A549 (cell line): ENCODE measurements at regions not wholly inside any gene's neighbourhood (a gene's known extent, or its start where the extent isn't known, plus 50 kb on each side); places are given as distances from the start of the nearest gene placed in this dataset.

Experiments
- ATAC-seq, 2 experiments: fragments of 200-7000 bp in 1 of 2; fragments of >200 bp in 1 of 2; cut with Nextera tagmentation in 1 of 2; cut with Tn5 transposase in 1 of 2; 3 replicates each; pipeline versions ENCODE4 v1.8.0 to v1.9.1; 2018 to 2020; ENCODE audit warnings: mild to moderate bottlenecking in 1 of 2, moderate library complexity in 1 of 2
- CTCF ChIA-PET: fragments of 300-600 bp; sonication (Branson Sonifier 250); formaldehyde crosslinking; extraction: SDS; loops from one replicate; lab custom pipeline; 2021; ENCODE audit warnings: antibody characterized with exemption, inconsistent platforms; lab: Yijun Ruan, JAX
- POLR2A ChIA-PET: fragments of 350-600 bp; formaldehyde crosslinking; extraction: SDS; loops from one replicate; lab custom pipeline; 2021; ENCODE audit warnings: antibody characterized with exemption, inconsistent platforms; lab: Yijun Ruan, JAX
- DNase-seq, 2 experiments: peaks; one replicate each; pipeline versions ENCODE4 v3.0.0 to v3.0.0-alpha.2; 2011 to 2016; ENCODE audit warnings: low read depth in 1 of 2, low spot score in 1 of 2
- FAIRE-seq: peaks from 2 replicates; lab custom pipeline; 2011; peaks lifted over from hg19 to GRCh38; lab: Jason Lieb, UNC
- H3K27ac ChIP-seq, 2 experiments: fragments of >200 bp; sonication (Bioruptor Twin); formaldehyde crosslinking; 3 replicates each; pipeline ENCODE4 v1.5.1; 2016 to 2017
- H3K4me1 ChIP-seq: fragments of >200 bp; sonication (Bioruptor Twin); formaldehyde crosslinking; 3 replicates; pipeline ENCODE4 v1.6.1; 2016
- H3K4me2 ChIP-seq: fragments of >200 bp; sonication (Bioruptor Twin); formaldehyde crosslinking; 3 replicates; pipeline ENCODE4 v1.6.1; 2016
- H3K4me3 ChIP-seq: fragments of >200 bp; sonication (Bioruptor Twin); formaldehyde crosslinking; 3 replicates; pipeline ENCODE4 v1.5.1; 2016
- H3K9me3 ChIP-seq: fragments of >200 bp; sonication (Bioruptor Twin); formaldehyde crosslinking; 3 replicates; pipeline ENCODE4 v1.6.1; 2016
- BCL3 ChIP-seq: fragments of >200 bp; sonication (Bioruptor Twin); formaldehyde crosslinking; IDR thresholded peaks from 3 replicates; pipeline ENCODE4 v1.6.1; 2016
- CEBPB ChIP-seq, 2 experiments: fragments of >200 bp in 1 of 2; sonication (Bioruptor Twin) in 1 of 2; formaldehyde crosslinking in 1 of 2; IDR thresholded peaks; 2 replicates each; pipeline ENCODE4 v1.6.1; 2012 to 2016
- CHD2 ChIP-seq: fragments of 150-350 bp; IDR thresholded peaks from 2 replicates; pipeline ENCODE4 v1.6.1; 2014; ENCODE audit warnings: low read length; ENCODE audit not compliant: partially characterized antibody
- CHD4 ChIP-seq: fragments of 200-600 bp; sonication (generic); IDR thresholded peaks from 2 replicates; pipeline ENCODE4 v1.6.1; 2016; ENCODE audit warnings: antibody characterized with exemption, mild to moderate bottlenecking, borderline replicate concordance
- EP300 ChIP-seq, 2 experiments: fragments of >200 bp; sonication (Bioruptor Twin); formaldehyde crosslinking; IDR thresholded peaks; 2 replicates in 1 of 2; 3 replicates in 1 of 2; pipeline ENCODE4 v1.6.1; 2016 to 2017
- ESRRA ChIP-seq: fragments of 150-350 bp; IDR thresholded peaks from 2 replicates; pipeline ENCODE4 v1.6.1; 2014; ENCODE audit warnings: mild to moderate bottlenecking, low read length, borderline replicate concordance
- FOSB ChIP-seq: fragments of 250-450 bp; sonication (Bioruptor Pico); IDR thresholded peaks from 2 replicates; pipeline ENCODE4 v1.5.0; 2020; ENCODE audit warnings: mild to moderate bottlenecking, moderate library complexity
- FOSL2 ChIP-seq, 2 experiments: fragments of 450-650 bp in 1 of 2; fragments of >200 bp in 1 of 2; sonication (Bioruptor Twin) in 1 of 2; formaldehyde crosslinking; IDR thresholded peaks; 2 replicates each; pipeline versions ENCODE4 v1.5.0 to v1.6.1; 2016 to 2020; ENCODE audit warnings: mild to moderate bottlenecking in 1 of 2, moderate library complexity in 1 of 2
- FOXS1 ChIP-seq: fragments of 250-450 bp; sonication (Bioruptor Pico); IDR thresholded peaks from 2 replicates; pipeline ENCODE4 v1.5.0; 2020; ENCODE audit warnings: mild to moderate bottlenecking, moderate library complexity
- GATA3 ChIP-seq: IDR thresholded peaks from 2 replicates; pipeline ENCODE4 v1.6.1; 2012; ENCODE audit warnings: borderline replicate concordance
- HEYL ChIP-seq: fragments of 250-450 bp; sonication (Bioruptor Pico); IDR thresholded peaks from 2 replicates; pipeline ENCODE4 v1.8.0; 2021; ENCODE audit warnings: mild to moderate bottlenecking, moderate library complexity
- HOXB13 ChIP-seq: fragments of 250-450 bp; sonication (Bioruptor Pico); IDR thresholded peaks from 2 replicates; pipeline ENCODE4 v1.5.0; 2020; ENCODE audit warnings: low read depth, mild to moderate bottlenecking, moderate library complexity
- JUN ChIP-seq, 2 experiments: fragments of >200 bp; sonication (Bioruptor Twin); formaldehyde crosslinking; IDR thresholded peaks; 2 replicates in 1 of 2; 3 replicates in 1 of 2; pipeline ENCODE4 v1.6.1; 2016 to 2017
- JUNB ChIP-seq: fragments of >200 bp; sonication (Bioruptor Twin); formaldehyde crosslinking; IDR thresholded peaks from 2 replicates; pipeline ENCODE4 v1.6.1; 2016
- MAX ChIP-seq: IDR thresholded peaks from 2 replicates; pipeline ENCODE4 v1.6.1; 2012
- MAZ ChIP-seq: fragments of 150-350 bp; IDR thresholded peaks from 2 replicates; pipeline ENCODE4 v1.6.1; 2014; ENCODE audit warnings: antibody characterized with exemption, low read depth, low read length, borderline replicate concordance
- NR3C1 ChIP-seq: fragments of >200 bp; sonication (Bioruptor Twin); formaldehyde crosslinking; IDR thresholded peaks from 3 replicates; pipeline ENCODE4 v1.6.1; 2017
- PHF8 ChIP-seq: fragments of 200-600 bp; sonication (generic); IDR thresholded peaks from 2 replicates; pipeline ENCODE4 v1.6.1; 2016; ENCODE audit warnings: low read depth, mild to moderate bottlenecking, antibody characterized with exemption, moderate library complexity, borderline replicate concordance
- RAD21 ChIP-seq, 2 experiments: fragments of >200 bp in 1 of 2; sonication (Bioruptor Twin) in 1 of 2; formaldehyde crosslinking in 1 of 2; IDR thresholded peaks in 1 of 2; conservative IDR thresholded peaks in 1 of 2; 2 replicates in 1 of 2; 3 replicates in 1 of 2; pipeline ENCODE4 v1.6.1; 2012 to 2018; ENCODE audit warnings: inconsistent platforms in 1 of 2
- SMC3 ChIP-seq: fragments of >200 bp; sonication (Bioruptor Twin); formaldehyde crosslinking; IDR thresholded peaks from 3 replicates; pipeline ENCODE4 v1.6.1; 2018; ENCODE audit warnings: inconsistent platforms
- SREBF2 ChIP-seq: fragments of 450-650 bp; IDR thresholded peaks from 2 replicates; pipeline ENCODE4 v1.6.1; 2014; ENCODE audit warnings: mild to moderate bottlenecking, moderate library complexity
- ZFP36 ChIP-seq: fragments of 450-650 bp; IDR thresholded peaks from 2 replicates; pipeline ENCODE4 v1.6.1; 2014; ENCODE audit warnings: borderline replicate concordance; ENCODE audit not compliant: partially characterized antibody
- WGBS: methylation state at CpG from one replicate; pipeline ENCODE4 v1.1.6; 2017; ENCODE audit errors: missing lambda C conversion rate; 5-methylcytosine and 5-hydroxymethylcytosine counted together
- TF ChIP-seq, protein P1 (sequence below): IDR thresholded peaks from 2 replicates; pipeline ENCODE4 v1.6.1; 2012; ENCODE audit warnings: low read depth, borderline replicate concordance

DNA sequence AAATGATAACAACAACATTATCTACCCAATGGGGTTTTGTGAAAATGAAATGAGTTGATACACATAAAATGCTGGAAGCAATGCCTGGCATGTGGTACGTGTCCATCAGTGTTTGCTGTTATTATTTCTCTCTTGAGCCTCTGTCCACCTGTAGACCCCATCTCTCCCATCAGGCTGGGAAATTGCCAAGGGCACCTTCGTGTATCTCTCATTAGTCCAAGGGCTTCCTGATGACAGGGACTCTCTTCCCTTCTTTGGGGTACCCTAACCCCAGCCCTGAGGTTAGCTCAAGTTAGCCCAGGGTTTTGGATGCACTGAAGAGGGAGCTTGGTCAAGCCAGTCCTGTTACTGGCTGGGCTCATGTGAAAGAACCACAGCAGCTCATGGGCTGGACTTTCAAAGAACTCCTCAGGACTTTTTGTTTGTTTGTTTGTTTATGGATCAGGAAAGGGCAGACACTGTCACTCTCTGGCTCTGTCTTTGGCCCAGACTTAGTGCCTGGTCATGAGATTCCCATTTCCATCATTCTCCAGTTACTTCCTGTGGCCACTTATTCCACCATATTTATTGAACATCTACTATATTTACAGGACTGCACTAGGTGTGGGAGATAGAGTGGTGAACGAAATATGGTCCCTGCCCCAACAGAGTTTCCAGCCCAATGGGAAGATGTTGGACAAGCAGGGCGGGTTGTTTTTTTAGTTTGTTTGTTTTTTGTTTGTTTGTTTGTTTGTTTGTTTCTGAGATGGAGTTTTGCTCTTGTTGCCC, 57.4 kb downstream of the NAV1 start:
- Histone ChIP-seq H3K9me3 (no peaks in the 10 kb centered on the region), H3K27ac (peak overlapping the region; percentile 53 to 90), H3K4me3 (no peak overlapping the region), H3K4me1 (peaks cover 92% of the 10 kb centered on the region), H3K4me2 (no peak overlapping the region)
- FAIRE-seq (no peak), ATAC-seq (no peak), DNase-seq (no peak)
- WGBS, result 69% methylated on average over 4 of the region's 4 CpGs
- ChIA-PET CTCF (interaction anchor here (0.6 to 9.6 kb wide), 5 partner anchors 35 to 211 kb away, joined by 3 to 83 read pairs (median 3); no protein-coding TSS in a partner anchor), POLR2A (no interaction called here)
- TF ChIP-seq FOSB (CRISPR knock-in tag), result no peak
- no peak for TF ChIP-seq FOSL2 (IDR thresholded peaks at IDR 0.05)
- TF ChIP-seq FOSL2 (CRISPR knock-in tag; IDR thresholded peaks at IDR 0.05), result no peak
- no peak for TF ChIP-seq EP300 (IDR thresholded peaks at IDR 0.05)
- TF ChIP-seq PHF8, result no peak
- TF ChIP-seq BCL3, result no peak
- TF ChIP-seq RAD21 (conservative IDR thresholded peaks at IDR 0.05 in 1 of 2, IDR thresholded peaks at IDR 0.05 in 1 of 2), result no peak
- TF ChIP-seq MAZ, result no peak
- TF ChIP-seq HEYL (CRISPR knock-in tag), result no peak
- TF ChIP-seq JUN (IDR thresholded peaks at IDR 0.05), result no peak
- TF ChIP-seq CHD2, result no peak
- TF ChIP-seq CEBPB (IDR thresholded peaks at IDR 0.05), result no peak
- no peak for TF ChIP-seq SREBF2
- TF ChIP-seq, protein P1, sequence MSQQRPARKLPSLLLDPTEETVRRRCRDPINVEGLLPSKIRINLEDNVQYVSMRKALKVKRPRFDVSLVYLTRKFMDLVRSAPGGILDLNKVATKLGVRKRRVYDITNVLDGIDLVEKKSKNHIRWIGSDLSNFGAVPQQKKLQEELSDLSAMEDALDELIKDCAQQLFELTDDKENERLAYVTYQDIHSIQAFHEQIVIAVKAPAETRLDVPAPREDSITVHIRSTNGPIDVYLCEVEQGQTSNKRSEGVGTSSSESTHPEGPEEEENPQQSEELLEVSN, result no peak

DNA sequence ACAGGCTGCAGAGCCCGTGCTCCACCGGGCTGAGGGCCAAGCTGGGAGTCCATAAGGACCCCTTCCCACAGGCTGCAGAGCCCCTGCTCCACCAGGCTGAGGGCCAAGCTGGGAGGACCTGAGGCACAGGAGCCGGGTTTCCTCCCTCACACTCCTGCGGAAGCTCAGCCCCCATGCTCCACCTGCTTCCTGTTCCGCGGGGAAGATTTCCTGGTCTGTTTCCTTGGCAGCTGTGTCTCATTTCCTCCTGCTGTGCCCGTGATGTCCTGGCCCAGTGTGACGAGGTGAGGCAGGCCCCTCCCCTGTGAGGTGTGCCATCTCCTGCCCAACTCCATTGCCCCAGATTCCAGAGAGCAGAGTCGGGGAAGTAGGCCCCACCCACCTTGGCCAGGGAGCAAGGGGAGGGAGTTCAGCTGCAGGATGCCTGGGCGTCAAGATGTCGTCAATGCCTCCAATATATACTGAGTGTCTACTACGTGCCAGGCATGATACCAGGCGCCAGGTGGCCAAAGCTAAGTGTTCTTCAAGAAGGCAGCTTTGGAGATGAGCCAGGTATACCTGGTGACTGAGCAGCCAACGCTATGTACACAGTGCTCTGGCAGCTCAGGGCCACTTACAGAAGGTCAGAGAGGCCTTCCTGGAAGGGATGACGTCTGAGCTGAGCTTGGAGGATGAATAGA, 58.8 kb downstream of the NAV1 start:
- ChIA-PET CTCF (interaction anchor here (1.1 to 9.6 kb wide), 6 partner anchors 24 to 196 kb away, joined by 3 to 83 read pairs (median 6); no protein-coding TSS in a partner anchor), POLR2A (interaction anchor here (1.1 to 1.3 kb wide), 2 partner anchors 27 to 52 kb away, joined by 6 to 8 read pairs; no protein-coding TSS in a partner anchor)
- Histone ChIP-seq H3K4me2 (peak overlapping the region; percentile 62), H3K4me1 (peaks cover 95% of the 10 kb centered on the region), H3K9me3 (no peaks in the 10 kb centered on the region), H3K27ac (peak overlapping the region; percentile 89 to 90), H3K4me3 (0 out of 3 replicates have a peak overlapping the region, but pooled peaks have one; percentile 4)
- FAIRE-seq (peak; percentile 18), DNase-seq (peak; percentile 74 to 94), ATAC-seq (peak; percentile 70 to 79)
- peak; percentile 72; the same call in 1 of the 2 replicates for TF ChIP-seq GATA3
- TF ChIP-seq RAD21 (conservative IDR thresholded peaks at IDR 0.05 in 1 of 2, IDR thresholded peaks at IDR 0.05 in 1 of 2), result peak in 1 of 2 experiments; percentile 50; a peak in 1 of 5 replicates
- TF ChIP-seq EP300 (IDR thresholded peaks at IDR 0.05), result peak; percentile 83 to 90; a peak in 3 of 5 replicates
- TF ChIP-seq JUN (IDR thresholded peaks at IDR 0.05), result peak; percentile 64 to 65; a peak in 3 of 5 replicates
- TF ChIP-seq ZFP36, result no peak
- TF ChIP-seq SMC3, result peak; percentile 39; the same call in 2 of the 3 replicates
- TF ChIP-seq JUNB, result peak; percentile 64; the same call in 1 of the 2 replicates
- peak; percentile 63 for TF ChIP-seq MAX
- TF ChIP-seq SREBF2, result no peak
- 33% methylated on average over 11 of the region's 15 CpGs for WGBS

GRCh38 chr1:201598396-201598795, 59.5 kb downstream of the NAV1 start:
- Histone ChIP-seq H3K27ac (peak overlapping the region; percentile 89 to 90), H3K4me3 (no peak overlapping the region), H3K4me2 (peak overlapping the region; percentile 62), H3K4me1 (peaks cover 95% of the 10 kb centered on the region), H3K9me3 (no peaks in the 10 kb centered on the region)
- DNase-seq (no peak), ATAC-seq (no peak), FAIRE-seq (no peak)
- CTCF ChIA-PET, result interaction anchor here (1.0 to 9.6 kb wide), 7 partner anchors 24 to 195 kb away, joined by 3 to 83 read pairs (median 4); no protein-coding TSS in a partner anchor
- POLR2A ChIA-PET, result interaction anchor here (1.1 to 1.3 kb wide), 2 partner anchors 27 to 51 kb away, joined by 6 to 8 read pairs; no protein-coding TSS in a partner anchor
- TF ChIP-seq FOXS1 (CRISPR knock-in tag) (no peak), NR3C1 (no peak), CHD4 (no peak), HOXB13 (0 out of 2 replicates have a peak, but pooled peaks have one; percentile 12), ESRRA (no peak), FOSL2 (IDR thresholded peaks at IDR 0.05) (no peak), FOSL2 (CRISPR knock-in tag; IDR thresholded peaks at IDR 0.05) (no peak), PHF8 (no peak)
- WGBS, result 85% methylated on average over 10 of the region's 10 CpGs
